ENCODE measurements at regions not wholly inside any gene's neighbourhood (a gene's known extent, or its start where the extent isn't known, plus 50 kb on each side); places are given as distances from the start of the nearest gene placed in this dataset.

- no peak for DNase-seq (ENCODE audit: low read depth, low spot score)
Observed at GRCh38 chr6:22062807-22063408, 233.9 kb downstream of the PRL start.

GRCh38 chr6:22064558-22064957 lies 232.3 kb downstream of the PRL start:
- no peak for DNase-seq (ENCODE audit: low read depth, low spot score)

- no peak for DNase-seq (ENCODE audit: low read depth, low spot score)
Observed at GRCh38 chr6:22067122-22067521, 229.7 kb downstream of the PRL start.

- DNase-seq (ENCODE audit: low read depth, low spot score), result no peak
Observed at GRCh38 chr6:22067671-22068070, 229.2 kb downstream of the PRL start.

GRCh38 chr6:22068561-22069305 lies 228.1 kb downstream of the PRL start:
- no peak for DNase-seq (ENCODE audit: low read depth, low spot score)

GRCh38 chr6:22069306-22069800 lies 227.5 kb downstream of the PRL start:
- no peak for DNase-seq (ENCODE audit: low read depth, low spot score)

GRCh38 chr6:22071270-22072041 lies 225.4 kb downstream of the PRL start:
- DNase-seq (ENCODE audit: low read depth, low spot score), result no peak

GRCh38 chr6:22072949-22073348 lies 223.9 kb downstream of the PRL start:
- DNase-seq (ENCODE audit: low read depth, low spot score), result no peak

- DNase-seq (ENCODE audit: low read depth, low spot score), result no peak
Observed at GRCh38 chr6:22073516-22074198, 223.2 kb downstream of the PRL start.

- no peak for DNase-seq (ENCODE audit: low read depth, low spot score)
Observed at GRCh38 chr6:22078288-22078687, 218.5 kb downstream of the PRL start.

GRCh38 chr6:22078802-22079545 lies 217.9 kb downstream of the PRL start:
- DNase-seq (ENCODE audit: low read depth, low spot score), result no peak

GRCh38 chr6:22079783-22080182 lies 217.1 kb downstream of the PRL start:
- DNase-seq (ENCODE audit: low read depth, low spot score), result no peak

- DNase-seq (ENCODE audit: low read depth, low spot score), result no peak
Observed at GRCh38 chr6:22081709-22082108, 215.1 kb downstream of the PRL start.

- no peak for DNase-seq (ENCODE audit: low read depth, low spot score)
Observed at GRCh38 chr6:22082218-22082617, 214.6 kb downstream of the PRL start.

GRCh38 chr6:22083119-22083518 lies 213.7 kb downstream of the PRL start:
- DNase-seq (ENCODE audit: low read depth, low spot score), result no peak

- DNase-seq (ENCODE audit: low read depth, low spot score), result no peak
Observed at GRCh38 chr6:22087960-22088706, 208.7 kb downstream of the PRL start.

GRCh38 chr6:22091424-22091948 lies 205.3 kb downstream of the PRL start:
- no peak for DNase-seq (ENCODE audit: low read depth, low spot score)

GRCh38 chr6:22095836-22096235 lies 201.0 kb downstream of the PRL start:
- DNase-seq (ENCODE audit: low read depth, low spot score), result no peak

GRCh38 chr6:22098601-22099031 lies 198.2 kb downstream of the PRL start:
- DNase-seq (ENCODE audit: low read depth, low spot score), result no peak

- no peak for DNase-seq (ENCODE audit: low read depth, low spot score)
Observed at GRCh38 chr6:22099231-22099630, 197.6 kb downstream of the PRL start.
